Activated T-cell treated with anti-CD3 and anti-CD28 coated beads for 24 hours (primary cell): ENCODE measurements at regions not wholly inside any gene's neighbourhood (a gene's known extent, or its start where the extent isn't known, plus 50 kb on each side); places are given as distances from the start of the nearest gene placed in this dataset.

Experiments used
- DNase-seq: peaks from one replicate; pipeline ENCODE4 v3.0.0-alpha.2; 2020; ENCODE audit warnings: low read depth

GRCh38 chr13:44155422-44156293 lies 218.0 kb upstream of the SERP2 start:
- no peak for DNase-seq

GRCh38 chr13:44156294-44156658 lies 217.3 kb upstream of the SERP2 start:
- no peak for DNase-seq

- DNase-seq: no peak
Measured at GRCh38 chr13:44157606-44158005, 216.0 kb upstream of the SERP2 start.

GRCh38 chr13:44158098-44158521 lies 215.5 kb upstream of the SERP2 start:
- no peak for DNase-seq

GRCh38 chr13:44158881-44159632 lies 214.6 kb upstream of the SERP2 start:
- DNase-seq: no peak

- no peak for DNase-seq
Measured at GRCh38 chr13:44159633-44160279, 213.9 kb upstream of the SERP2 start.

- no peak for DNase-seq
Measured at GRCh38 chr13:44160591-44161191, 212.9 kb upstream of the SERP2 start.

- DNase-seq: no peak
Measured at GRCh38 chr13:44163108-44163507, 210.5 kb upstream of the SERP2 start.

- DNase-seq: no peak
Measured at GRCh38 chr13:44165221-44165888, 208.3 kb upstream of the SERP2 start.

GRCh38 chr13:44165889-44166496 lies 207.6 kb upstream of the SERP2 start:
- DNase-seq: no peak

GRCh38 chr13:44169018-44169911 lies 204.4 kb upstream of the SERP2 start:
- DNase-seq: no peak

GRCh38 chr13:44170731-44171130 lies 202.9 kb upstream of the SERP2 start:
- no peak for DNase-seq

- DNase-seq: no peak
Measured at GRCh38 chr13:44171156-44171555, 202.5 kb upstream of the SERP2 start.

- DNase-seq: no peak
Measured at GRCh38 chr13:44171861-44172260, 201.8 kb upstream of the SERP2 start.

- no peak for DNase-seq
Measured at GRCh38 chr13:44172281-44172810, 201.3 kb upstream of the SERP2 start.

GRCh38 chr13:44174769-44175425 lies 198.7 kb upstream of the SERP2 start:
- no peak for DNase-seq

GRCh38 chr13:44176173-44176572 lies 197.5 kb upstream of the SERP2 start:
- no peak for DNase-seq

- DNase-seq: no peak
Measured at GRCh38 chr13:44180876-44181536, 192.6 kb upstream of the SERP2 start.

GRCh38 chr13:44181931-44182330 lies 191.7 kb upstream of the SERP2 start:
- DNase-seq: no peak
